Activated CD4-positive, alpha-beta T cell treated with anti-CD3 and anti-CD28 coated beads, Interleukin-2, amount 50 U/mL, for 4 hours (primary cell): ENCODE measurements at regions not wholly inside any gene's neighbourhood (a gene's known extent, or its start where the extent isn't known, plus 50 kb on each side); places are given as distances from the start of the nearest gene placed in this dataset.

Experiments used
- DNase-seq, 2 experiments: peaks; one replicate each; pipeline ENCODE4 v3.0.0-alpha.2; 2020

DNA sequence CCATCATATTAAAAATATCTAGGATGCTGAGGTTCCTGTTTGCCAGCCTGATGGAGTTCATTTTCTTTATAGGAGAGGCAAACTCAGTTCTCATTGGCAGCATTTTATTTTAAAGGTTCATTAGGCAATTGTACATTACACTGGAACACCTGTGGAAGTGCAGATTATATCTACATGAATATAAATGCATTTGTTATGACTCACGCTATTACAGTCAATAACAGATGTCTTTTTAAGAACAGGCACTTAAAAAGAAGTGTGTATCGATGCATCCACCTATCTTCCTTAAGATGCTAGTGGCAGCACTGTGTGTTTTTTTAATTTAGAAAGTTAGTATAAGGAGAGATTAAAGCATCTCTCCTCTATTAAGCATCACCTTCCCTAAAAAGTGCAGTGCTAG lies 276.5 kb downstream of the PRDM2 start:
- no peak for DNase-seq

DNA sequence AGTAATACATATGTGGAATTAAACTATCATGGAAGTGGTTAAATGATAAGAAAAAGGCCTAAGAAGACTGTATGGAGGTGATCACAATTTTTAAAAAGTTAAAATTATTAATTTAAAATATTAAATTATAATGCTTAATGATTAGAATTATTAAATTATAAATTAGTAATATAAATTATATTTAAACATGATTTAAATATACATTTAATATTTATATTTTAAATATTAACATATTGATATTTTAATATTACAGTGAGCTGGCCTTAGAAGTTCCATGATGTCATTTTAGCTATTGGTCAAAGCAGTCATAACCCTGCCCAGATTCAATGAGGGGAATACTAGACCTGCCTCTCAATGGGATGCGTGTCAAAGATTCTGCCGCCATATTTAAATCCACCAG lies 281.2 kb downstream of the PRDM2 start:
- DNase-seq = no peak

DNA sequence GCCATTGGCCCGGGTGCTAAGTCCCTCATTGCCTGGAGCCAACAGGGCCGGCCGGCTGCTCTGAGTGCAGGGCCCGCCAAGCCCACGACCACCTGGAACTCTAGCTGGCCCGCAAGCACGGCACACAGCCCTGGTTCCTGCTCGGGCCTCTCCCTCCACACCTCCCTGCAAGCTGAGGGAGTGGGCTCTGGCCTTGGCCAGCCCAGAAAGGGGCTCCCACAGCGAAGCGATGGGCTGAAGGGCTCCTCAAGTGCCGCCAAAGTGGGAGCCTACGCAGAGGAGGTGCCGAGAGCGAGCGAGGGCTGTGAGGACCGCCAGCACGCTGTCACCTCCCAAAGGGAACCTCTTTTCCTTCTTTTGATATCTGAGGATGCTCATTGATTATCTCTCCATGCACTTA lies 283.4 kb downstream of the PRDM2 start:
- no peak for DNase-seq

DNA sequence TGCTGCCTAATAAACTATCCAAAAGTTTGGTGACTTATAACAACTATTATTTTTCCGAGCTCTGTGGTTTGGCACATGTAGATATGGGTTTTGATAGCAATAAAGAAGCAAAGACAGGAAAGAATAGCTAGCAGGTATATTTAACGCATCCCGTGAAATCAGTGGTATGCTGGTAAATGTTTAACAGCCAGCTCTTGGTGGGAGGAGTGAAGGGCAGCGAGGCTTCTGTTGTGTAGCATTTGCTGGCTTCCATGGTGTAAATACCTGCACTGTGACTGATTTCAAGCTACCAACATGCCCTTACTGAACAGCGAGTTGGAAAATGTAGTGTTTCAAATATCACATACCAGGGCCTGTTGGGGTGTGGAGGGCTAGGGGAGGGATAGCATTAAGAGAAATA lies 291.0 kb downstream of the PRDM2 start:
- no peak for DNase-seq

DNA sequence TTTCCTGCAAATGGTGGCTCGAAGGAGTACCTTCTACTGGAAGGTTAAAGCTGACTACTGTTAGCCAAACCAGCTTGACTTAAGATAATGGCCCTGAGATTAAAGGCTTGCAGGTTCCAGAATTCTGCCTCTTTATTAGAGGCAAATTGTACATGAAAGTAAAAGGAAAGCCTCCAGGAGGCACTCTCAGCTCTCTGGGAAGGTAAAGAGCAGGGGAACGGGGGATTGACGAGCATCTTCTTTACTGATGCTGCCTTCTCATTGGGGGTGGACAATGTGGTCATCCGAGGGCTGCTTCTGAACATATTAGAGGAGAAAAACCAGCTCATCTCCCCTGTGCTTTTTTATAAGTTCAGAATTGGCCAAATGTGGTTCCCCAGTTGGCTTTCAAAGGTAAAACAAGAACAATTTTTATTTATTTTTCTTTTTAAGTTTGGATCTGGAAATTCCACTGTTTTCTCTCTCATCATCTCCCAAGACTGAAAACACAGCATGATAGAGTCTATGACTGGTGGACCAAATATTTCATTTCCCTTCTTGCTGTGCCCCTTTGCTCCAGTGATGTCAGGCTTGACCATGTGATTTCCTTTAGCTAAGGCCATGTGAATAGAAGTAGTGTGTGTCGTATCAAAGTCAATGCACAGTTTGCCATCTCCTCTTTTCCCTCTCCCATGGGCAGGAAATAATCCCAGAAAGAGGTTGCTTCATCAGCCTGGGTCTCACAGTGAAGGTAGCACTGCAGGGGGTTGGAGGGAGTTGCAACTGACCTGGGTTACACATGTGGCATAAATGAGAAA lies 292.7 kb downstream of the PRDM2 start:
- no peak for DNase-seq

DNA sequence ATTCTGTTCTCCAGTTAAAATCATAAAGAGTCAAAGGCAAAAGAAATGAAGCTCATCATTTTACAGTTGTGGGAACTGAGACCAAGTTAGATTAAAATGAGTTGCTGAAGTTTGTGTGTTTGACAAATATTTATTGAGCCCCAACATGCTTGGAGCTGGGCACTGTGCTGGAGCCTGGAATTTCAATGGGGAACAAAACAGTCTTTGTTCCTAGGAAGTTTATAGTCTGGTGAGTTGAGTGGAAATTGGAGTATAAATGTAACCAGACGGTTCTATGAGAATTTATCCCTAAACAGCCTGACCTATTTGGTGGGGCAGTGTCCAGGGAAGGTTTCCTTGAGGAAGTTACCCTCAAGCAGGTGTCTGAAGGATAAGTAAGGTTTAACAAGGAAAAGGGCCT lies 294.4 kb downstream of the PRDM2 start:
- no peak for DNase-seq

DNA sequence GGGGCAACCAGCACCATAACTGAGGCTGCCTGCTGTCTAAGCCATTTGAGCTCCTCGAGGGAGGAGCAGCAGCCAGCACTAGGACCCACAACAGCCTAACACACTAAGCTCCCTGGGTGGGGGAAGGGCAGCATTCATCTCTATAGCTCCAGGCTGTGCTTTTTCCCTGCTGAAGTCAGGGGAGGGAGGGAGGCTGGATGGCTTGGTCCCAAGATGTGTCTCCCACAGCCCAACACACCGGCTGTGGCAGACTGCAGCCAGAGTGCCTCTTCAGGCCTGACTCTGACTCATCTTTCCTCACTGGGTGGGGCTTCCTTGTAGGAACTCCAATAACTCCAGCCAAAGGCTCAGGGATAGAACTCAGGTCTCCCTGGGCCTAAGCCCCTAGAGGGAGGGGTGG lies 296.3 kb downstream of the PRDM2 start:
- no peak for DNase-seq

DNA sequence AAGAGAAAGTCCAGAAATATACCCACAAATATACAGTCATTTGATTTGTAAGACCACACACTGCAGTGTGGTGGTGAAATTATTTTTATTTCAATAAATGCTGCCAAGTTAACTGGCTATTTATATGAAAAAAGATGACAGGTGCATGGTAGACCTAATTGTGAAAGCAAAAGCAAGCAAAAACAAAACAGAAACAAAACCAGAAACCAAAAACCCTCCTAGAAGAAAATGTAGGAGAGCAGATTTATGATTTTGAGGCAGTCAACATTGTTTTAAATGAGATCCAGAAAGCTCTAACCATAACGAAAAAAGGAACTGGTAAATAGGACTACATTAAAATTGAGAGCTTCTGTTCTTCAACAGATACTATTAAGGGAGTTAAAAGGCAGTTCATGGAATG lies 303.6 kb downstream of the PRDM2 start:
- DNase-seq = no peak

DNA sequence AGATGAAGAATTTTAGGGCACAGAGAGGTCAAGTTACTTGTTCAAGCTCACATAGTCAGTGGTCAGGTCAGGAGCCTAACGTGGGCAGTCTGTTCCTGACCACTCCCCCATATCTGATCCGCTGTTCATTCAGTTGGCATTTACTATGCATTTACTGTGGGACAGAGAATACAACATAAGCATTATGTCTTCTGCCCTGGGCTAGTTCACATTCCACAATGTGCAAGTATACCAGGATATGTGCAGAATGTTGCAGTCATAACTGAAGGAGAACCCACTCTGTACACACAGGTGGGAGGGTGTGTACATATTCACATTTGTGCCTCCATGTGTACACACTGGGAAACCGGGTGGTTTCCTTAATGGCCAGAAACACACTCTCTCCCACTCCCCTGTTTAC lies 309.6 kb downstream of the PRDM2 start:
- no peak for DNase-seq

DNA sequence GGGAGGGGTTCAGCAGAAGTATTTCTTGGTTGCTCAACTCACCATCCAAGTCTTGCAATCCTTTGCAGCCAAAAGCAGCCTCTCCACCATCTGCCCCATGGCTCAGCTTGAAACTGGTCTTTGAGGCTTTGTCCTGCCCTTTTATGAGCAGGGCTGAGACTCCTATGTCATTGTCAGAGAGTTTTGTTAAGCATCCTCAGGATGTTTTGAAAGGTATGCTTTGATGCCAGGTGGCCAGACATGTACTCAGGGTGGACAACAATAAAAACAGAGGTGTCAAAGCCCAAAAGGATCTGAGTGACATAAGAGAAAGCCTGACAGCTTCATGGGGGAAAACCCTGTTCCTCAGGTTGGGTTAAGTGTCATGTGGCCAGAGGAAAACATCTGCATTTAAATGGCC lies 310.5 kb downstream of the PRDM2 start:
- DNase-seq = no peak

DNA sequence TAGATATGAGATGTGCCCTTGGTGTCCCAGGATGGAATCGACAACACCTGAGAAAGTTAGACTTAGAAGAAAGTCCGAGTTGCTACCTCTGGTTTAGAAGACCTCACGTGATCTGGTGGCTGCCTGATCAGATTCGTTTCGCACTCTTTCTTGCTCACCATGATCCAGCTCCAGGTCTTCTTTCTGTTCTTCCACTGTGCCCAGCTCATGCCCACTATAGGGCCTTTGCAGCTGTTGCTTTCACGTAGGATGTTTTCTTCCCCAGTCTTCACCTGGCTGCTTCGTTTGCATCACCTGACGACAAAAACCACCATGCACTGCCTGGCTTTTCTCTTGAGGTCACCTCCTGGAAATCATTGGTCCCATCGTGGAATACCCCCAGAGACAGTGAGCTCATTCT lies 311.1 kb downstream of the PRDM2 start:
- no peak for DNase-seq

DNA sequence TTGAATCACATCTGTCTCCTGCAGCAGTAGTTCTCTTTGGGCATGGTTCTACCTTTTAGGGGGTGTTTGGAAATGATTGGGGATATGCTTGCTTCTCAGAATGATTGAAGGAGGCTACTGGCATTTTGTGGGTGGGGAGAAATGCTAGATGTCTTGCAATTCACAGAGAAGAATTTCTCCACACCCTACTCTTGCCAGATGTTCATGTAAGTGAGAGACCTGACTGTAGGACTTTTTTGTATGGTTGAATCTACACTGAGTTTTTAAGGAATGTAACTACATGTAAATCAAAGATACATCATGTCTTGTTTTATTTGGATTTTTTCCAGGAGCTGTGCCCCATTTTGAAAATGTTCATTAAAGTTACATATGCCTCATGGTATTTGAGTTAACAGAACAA lies 311.9 kb downstream of the PRDM2 start:
- DNase-seq = no peak

DNA sequence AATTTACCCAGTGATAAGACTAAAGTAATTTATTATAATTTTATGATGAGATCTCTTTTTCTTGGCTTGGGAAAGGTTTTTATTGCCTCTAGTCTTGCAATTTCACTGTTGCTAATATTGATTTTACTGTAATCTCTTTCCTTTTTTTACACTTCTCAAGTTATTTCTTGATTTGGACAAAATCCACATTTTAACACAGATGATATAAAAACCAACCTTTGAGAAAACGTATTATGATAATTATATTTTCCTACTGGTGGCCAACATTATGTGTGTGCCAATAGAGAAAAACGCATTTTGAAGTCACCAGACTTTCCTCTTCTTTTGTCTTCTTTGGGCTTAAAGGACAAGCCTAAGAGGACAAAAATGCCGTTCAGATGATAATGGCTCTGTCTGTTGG lies 314.9 kb downstream of the PRDM2 start:
- no peak for DNase-seq

DNA sequence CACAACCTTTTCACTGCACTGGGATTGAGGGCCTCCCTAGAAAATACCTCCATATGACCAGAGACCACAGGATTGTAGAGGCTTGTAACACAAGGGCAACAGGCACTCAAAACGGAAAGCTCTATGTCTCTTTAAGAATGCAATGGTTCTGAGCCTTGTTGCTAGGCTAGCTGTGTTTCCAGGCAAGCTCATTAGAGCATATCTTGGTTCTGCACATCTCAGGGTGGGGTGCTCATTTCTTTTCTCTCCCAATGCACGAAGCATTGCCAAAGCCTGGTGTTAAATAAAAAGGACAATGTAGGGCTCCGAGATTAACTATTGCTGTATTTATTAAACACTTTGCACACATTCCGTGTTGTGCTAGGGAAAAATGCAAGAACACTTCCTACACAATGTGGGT lies 315.9 kb downstream of the PRDM2 start:
- no peak for DNase-seq

DNA sequence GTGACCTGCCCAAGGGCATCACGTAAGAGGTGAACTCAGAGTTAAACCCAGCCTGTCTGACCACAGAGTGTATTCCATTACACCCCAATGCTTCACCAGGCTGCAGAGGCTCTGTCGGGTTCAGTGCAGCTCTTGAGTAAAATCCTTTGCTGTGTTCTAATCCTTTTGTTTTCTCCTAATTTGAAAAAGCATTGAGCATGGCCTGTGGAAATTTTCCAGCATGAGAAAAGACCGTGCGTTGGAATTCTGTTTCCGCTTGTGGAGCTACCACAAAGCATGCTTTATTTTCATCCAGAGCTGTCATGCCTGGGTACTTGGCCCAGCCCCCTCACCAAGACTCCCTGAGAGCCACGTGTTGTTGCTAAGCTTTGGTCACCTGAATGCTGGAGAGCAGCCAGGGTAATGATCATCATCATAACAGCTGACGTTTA lies 317.6 kb downstream of the PRDM2 start:
- no peak for DNase-seq

DNA sequence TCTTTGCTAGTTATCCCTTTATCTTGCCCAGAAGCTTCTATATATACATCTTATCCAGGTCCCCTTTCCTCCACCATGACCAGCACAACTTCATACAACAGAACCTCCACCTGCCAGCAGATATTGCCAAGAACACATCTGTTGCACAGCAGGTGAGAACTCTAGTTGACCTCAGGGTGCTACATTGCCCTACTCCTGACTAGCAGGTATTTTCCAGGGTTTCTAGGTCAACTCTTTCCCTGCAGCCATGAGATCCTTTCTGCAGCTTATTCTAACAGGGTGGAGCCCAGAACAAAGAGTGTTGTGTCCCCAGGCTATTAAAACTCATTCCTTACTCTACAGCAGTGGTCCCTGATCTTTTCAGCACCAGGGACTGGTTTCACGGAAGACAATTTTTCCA lies 319.5 kb downstream of the PRDM2 start:
- no peak for DNase-seq

DNA sequence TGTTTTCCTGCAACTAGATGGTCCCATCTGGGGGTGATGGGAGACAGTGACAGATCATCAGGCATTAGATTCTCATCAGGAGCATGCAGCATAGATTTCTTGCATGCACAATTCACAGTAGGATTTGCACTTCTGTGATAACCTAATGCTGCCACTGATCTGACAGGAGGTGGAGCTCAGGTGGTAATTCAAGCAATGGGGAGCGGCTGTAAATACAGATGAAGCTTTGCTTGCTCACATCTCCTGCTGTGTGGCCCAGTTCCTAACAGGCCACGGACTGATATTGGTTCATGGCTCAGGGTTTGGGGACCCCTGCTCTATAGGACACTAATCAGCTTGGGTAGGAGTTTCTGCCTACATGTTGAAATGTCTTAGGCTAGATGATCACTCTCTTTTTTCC lies 320.0 kb downstream of the PRDM2 start:
- DNase-seq = no peak

DNA sequence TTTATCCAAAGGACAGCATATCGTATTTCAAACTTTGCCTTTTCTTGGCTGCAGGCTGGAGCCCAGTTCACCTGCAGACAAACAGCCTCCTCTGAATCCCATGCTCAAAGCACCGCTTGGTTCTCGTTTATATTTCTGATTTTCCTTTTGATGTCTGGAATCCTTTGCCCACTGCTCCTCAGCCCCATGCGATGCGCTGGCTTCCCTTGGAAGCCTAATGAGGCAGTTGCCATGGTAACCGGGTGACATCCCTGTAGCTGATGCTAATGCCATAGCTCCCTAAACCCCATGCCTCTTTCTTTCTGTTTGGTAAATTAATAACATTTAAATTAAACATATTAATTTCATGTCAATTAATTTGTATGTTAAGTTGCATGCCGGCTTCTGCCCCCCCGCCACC lies 327.1 kb downstream of the PRDM2 start:
- no peak for DNase-seq

DNA sequence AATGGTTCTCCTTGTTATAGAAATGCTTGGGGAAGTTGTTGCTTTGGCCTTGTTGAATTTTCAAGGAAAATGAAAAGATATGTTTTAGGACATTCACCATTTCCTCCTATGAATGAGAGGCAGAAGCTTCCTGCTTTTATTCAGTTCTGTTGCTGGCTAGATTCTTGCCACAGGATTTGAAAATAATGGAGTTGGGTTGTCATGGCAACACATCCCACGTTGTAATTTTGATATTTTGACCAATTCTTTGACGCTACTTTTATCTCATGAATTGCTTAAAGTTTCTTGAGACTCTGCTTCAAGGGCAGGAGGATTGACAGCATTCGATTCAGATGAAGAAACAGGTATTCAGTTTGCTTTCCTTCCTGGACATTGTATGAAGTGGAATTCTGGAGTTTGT lies 331.5 kb downstream of the PRDM2 start:
- DNase-seq = no peak

DNA sequence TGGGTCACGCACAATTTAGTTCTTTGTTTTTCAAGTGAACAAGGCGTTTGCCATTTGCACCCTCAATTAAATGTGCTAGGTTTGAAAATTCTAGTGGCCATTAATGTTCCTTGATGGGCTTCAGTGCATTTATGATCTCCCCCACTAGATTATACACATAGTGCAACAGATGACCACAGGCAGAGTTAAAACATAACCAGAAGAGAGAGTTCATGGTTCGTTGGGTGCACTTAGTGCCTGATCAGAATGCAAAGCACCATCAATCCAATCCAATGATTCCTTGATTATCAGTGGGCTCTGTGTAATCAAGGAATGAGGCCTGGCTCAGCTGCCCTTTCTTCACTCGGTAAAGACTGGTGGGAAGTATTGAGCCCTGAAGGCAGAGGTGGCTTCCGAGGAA lies 334.5 kb downstream of the PRDM2 start:
- DNase-seq = no peak

DNA sequence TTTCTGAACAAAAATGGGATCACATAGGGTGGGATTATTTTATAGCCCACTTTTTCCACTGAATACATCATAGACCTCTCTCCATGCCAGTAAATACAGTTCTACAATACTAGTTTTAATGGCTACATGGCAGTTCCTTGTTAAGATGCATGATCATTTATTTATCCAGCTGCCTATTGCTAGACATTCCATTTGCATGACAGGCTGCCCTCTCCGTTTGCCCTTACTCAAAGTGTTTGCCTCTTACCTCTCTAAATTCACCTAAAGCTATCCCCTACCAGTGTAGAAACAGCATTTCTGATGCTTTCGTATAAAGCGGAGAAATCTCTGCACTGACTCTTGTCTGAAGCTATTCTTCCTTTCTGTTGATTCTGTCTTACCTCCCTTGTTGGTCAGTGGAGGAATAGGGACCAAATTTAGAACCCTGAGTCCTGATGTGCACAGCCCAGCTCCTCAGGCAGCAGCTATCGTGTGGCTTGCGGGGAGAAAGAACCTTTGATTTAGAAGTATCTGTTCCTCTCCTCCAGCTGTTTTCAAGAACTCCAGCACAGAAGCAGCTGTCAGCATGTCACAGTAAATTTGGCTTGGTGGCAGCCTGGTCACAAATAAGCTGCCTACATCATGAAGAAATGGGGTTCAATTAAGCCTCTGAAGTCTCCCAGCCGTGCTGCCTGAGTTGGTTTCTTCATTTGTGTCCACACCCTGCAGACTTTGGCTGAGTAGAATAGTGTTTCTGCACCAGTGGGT lies 337.3 kb downstream of the PRDM2 start:
- DNase-seq = no peak

DNA sequence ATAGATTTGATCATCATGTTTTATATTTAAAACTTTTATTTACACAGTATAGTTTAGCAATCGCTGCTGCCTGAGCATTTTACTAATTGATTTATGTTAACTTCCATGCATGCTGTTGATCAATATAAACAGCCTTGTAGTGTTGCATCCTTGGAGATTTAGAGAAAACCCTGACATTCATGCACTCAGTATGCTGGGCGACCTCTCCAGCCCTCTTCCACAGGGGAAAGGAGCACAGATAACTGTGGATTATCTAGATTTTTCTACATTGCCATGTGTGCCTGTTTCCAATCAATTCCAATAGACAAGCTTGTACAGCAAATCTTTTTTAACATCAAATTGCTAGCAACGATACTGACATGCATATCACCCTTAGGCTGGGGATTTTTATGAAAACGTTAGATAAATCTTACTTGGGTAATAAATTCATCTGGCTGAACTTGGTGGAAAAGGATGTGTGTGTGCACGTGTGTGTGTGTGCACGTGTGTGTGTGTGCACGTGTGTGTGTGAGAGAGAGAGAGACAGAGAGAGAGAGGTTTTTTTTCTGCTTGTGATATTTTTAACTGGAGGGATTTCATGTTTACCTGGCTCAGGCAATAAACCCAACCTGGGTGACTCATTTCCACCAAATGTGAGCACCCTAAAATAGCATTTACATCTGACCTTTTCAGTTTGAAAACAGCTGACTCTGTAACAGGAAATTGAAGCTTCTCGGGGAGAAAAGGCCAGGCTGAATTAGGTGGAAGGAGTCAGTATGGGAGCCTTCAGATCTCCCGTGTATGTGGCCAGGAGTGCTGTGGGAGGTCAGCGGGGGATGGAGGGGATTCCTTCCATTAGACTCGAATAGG lies 339.8 kb downstream of the PRDM2 start:
- DNase-seq = no peak

DNA sequence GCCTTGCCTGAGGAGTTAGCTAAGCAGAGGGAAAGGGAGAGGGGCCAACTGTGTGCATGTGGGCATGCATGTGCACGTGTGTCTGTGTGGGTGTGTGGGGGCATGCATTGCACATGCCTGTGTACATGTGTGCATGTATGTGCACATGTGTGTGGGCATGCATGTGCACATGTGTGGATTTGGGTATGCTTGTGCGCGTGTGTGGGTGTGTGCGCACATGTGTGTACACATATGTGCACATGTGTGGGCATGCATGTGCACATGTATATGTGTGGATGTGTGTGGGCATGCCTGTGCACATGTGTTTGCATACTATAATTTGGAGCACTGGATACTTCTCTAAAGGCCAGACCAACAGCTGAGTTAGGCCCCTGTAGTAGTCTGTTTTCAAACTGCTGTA lies 350.0 kb downstream of the PRDM2 start:
- DNase-seq = no peak
